GM21390 (cell line): ENCODE measurements at regions not wholly inside any gene's neighbourhood (a gene's known extent, or its start where the extent isn't known, plus 50 kb on each side); places are given as distances from the start of the nearest gene placed in this dataset.
"Not testable (repeated sequence)": the region's sequence is repeated elsewhere in the genome, so short reads cannot be mapped to it uniquely, and the experiment has no call there.

ENCODE experiments used
- ATAC-seq: cut with Tn5 transposase; IDR thresholded peaks from one replicate; pipeline ENCODE4 v1.9.1; 2021; ENCODE audit not compliant: unreplicated experiment

GRCh38 chr13:80881942-80882445 lies 541.1 kb upstream of the SPRY2 start:
- ATAC-seq = no peak

GRCh38 chr13:80881495-80881894 lies 540.6 kb upstream of the SPRY2 start:
- ATAC-seq = no peak

DNA sequence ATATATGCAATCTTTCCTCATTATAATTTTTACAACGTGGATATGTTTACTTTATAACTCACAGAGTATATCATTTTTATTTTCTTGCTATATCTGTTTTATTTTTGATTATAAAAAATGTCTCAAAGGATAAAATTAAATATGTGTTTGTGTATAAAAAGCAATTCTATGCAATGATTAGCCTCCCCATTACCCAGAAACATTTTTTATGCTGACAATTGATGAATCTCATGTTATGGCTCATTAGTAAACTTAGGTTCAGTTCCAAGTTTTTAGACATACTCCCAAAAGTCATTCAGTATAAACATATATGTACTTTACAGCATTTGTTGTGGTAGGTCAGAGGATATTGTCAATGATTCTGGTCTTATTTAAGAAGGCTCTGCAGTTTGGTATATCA lies 540.1 kb upstream of the SPRY2 start:
- ATAC-seq = no peak

DNA sequence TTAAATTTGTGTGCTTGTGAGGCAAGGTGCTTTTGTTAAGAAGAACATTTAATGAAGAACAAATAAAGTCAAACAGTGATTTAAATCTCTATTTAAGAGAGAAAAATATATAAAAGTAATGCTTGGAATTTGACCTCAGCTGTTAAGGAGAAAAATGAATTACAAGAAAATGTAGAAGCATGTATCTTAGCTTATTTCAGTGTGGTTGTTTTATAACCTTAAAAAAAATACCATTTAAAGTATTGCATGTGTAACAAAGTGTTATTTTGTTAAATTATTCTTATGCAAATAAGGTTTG lies 537.0 kb upstream of the SPRY2 start:
- no peak for ATAC-seq

DNA sequence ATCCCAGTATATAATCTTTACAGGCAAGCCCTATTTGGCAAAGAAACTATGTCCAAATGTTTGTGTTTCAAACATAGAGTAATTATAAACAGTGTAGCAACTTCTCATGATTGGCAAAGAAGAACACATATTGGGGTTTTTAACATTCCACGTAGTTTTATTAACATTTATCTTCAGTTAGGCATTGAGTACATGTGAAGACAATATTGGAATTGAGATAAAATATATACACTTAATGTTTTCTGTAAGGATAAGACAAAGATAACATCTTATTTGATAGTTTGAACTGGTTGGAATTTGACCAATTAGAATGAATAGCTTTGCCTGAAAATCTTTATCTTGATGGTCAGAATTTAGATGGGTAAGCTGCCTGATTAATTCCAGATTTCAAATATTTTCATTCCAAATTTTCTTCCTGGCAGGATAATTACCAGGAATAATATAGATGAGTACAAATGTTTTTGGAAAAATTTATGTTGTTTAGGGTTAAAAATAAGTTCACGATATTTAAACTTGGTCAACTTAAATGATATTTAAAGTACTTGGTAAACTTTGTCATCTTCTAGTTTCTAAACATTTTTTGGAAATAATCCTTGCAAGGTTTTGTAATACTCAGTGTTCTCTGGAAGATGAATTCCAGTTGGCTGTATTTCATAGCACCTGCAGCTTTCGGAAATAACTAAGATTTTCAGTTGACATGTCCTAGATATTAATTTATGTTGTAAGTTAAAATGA lies 536.5 kb upstream of the SPRY2 start:
- ATAC-seq = no peak

- peak; percentile 85 for ATAC-seq
Measured at GRCh38 chr13:80873589-80873988, 532.7 kb upstream of the SPRY2 start.

DNA sequence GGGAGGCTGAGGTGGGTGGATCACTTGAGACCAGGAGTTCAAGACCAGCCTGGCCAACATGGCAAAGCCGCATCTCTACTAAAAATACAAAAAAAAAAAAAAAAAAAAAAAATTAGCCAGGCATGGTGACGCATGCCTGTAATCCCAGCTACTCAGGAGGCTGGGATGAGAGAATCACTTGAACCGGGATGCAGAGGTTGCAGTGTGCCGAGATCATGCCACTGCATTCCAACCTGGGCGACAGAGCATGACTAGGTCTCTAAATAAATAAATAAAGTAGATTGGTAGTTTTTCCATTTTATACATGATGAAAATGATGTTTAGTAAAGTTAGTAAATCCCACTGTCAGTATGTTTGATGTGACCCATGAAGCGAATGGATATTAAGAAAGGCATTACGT lies 531.0 kb upstream of the SPRY2 start:
- ATAC-seq = not testable (repeated sequence)

DNA sequence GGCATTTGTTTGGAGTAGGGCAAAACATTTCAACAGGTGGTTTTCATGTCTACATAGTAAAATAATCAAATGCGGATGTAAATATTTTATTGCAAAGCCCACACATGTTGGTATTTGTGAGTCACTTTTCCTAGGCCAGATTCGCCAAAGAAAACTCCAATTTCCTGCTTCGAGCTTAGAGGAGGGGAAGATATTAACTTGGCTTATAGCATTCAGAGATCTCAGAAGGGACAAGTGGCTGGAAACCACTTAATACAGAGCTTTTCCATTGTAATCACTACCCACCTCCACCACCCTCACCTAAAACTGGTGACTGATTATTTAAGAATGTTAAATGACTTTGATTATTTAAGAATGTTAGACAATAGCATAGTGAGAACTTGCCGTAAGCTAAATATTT lies 530.6 kb upstream of the SPRY2 start:
- ATAC-seq = no peak

- ATAC-seq = no peak
Measured at GRCh38 chr13:80870186-80870585, 529.3 kb upstream of the SPRY2 start.

- no peak for ATAC-seq
Measured at GRCh38 chr13:80866921-80867320, 526.0 kb upstream of the SPRY2 start.

- no peak for ATAC-seq
Measured at GRCh38 chr13:80865329-80865728, 524.4 kb upstream of the SPRY2 start.

DNA sequence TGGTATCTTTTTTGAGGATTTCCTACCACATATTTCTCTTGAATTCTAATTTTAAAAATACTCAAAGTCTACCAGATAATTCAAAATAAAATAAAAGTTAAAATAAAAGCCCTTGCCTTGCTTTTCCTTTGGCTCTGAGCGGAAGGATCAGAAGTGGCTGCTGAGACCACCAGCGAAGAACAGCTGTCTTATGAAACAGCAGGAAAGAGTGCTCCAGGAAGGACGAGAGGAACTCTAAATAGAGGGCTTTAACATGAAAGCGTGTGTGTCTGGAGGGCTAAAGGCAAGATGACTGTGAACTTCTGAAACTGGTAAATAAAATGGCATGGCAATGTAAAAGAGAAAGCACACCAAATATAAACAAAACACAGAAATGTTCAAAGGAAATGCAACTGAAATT lies 521.5 kb upstream of the SPRY2 start:
- no peak for ATAC-seq

- no peak for ATAC-seq
Measured at GRCh38 chr13:80860845-80861244, 519.9 kb upstream of the SPRY2 start.

DNA sequence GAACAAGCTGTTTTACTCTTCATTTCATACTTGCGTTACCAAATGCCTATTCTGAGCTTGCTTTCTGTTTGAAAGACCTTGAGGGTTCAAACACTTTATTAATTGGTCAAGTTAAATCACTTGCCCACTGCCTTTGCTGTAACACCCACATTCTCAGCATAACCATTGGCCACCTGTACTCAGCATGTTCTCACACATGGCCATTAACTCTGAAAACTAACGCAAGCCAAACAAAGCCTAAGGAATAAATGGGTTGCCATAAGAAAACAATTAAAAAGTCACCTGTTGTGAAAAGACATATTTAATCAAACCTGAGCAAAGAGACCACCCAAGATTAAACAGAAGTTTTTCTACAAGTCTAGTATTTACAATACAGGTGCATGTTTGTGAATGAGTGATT lies 517.2 kb upstream of the SPRY2 start:
- ATAC-seq = no peak

DNA sequence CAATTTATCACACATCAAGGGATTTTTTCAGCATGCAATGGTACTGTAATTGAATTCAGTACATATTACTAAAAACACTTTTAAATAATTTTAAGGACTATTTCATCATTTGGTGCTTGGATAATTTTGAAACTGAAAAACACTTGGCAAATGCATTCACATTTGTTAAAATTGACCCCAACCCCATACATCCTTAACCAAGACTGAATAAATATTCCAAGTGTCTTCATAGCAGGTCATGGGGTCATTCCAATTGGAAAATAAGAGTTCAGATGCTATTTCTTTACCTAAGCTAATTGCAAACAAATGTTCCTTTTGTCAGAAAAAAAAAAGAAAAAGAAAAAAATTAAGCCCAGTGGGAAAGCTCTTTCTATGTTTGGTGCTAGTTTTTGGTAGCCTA lies 516.4 kb upstream of the SPRY2 start:
- no peak for ATAC-seq

- no peak for ATAC-seq
Measured at GRCh38 chr13:80850771-80851170, 509.8 kb upstream of the SPRY2 start.

DNA sequence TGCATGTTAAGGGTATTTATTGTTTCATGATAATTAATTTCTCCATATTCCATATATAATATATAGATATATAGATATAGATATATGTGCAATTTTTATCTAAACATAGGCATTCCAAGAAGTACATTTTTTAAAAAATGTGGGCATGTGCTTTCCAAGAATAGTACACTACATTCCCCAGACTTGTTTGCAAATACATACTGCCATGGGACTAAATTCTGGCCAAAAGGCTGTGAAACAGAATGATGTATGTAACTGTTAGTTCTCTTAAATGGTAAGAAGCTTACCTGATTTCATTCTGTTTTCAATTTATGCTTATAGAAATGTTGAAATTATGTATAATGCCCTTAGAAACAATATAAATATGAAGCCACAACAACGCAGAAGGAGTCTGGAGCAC lies 503.2 kb upstream of the SPRY2 start:
- no peak for ATAC-seq

- no peak for ATAC-seq
Measured at GRCh38 chr13:80841414-80841813, 500.5 kb upstream of the SPRY2 start.

- no peak for ATAC-seq
Measured at GRCh38 chr13:80840316-80840976, 499.5 kb upstream of the SPRY2 start.

DNA sequence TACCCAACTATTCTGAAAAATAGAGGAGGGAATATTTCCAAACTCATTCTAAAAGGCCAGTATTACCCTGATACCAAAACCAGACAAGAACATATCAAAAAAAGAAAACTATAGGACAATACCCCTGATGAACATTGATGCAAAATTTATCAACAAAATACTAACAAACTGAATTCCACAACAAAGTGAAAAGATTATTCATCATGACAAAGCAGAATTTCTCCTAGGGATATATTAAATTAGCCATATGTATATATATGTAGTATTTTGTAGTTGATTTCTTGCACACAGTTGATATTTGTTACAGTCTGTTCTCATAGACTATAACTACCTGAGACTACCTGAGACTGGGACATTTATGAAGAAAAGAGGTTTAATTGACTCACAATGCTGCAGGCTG lies 495.0 kb upstream of the SPRY2 start:
- ATAC-seq = no peak

- ATAC-seq = no peak
Measured at GRCh38 chr13:80830431-80830830, 489.5 kb upstream of the SPRY2 start.

DNA sequence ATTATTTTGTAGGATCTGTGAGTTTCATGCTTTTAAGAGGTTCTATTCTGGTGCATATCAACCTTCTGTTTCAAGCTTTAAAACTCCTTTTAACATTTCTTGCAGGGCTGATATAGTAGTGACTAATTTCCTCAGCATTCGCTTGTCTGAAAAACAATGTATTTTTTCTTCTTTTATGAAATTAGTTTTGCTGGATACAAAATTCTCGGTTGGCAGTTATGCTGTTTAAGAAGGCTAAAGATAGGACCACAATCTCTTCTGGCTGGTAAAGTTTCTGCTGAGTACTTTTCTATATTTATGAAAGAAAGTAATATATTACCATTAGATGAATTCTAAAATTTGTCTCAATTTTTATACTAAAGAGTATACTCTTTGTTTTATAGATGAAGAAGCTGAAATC lies 487.8 kb upstream of the SPRY2 start:
- ATAC-seq = no peak

- ATAC-seq = no peak
Measured at GRCh38 chr13:80825276-80825675, 484.4 kb upstream of the SPRY2 start.
